Duodenal mucosa (tissue), 2 donors: ENCODE measurements at regions not wholly inside any gene's neighbourhood (a gene's known extent, or its start where the extent isn't known, plus 50 kb on each side); places are given as distances from the start of the nearest gene placed in this dataset.

Source experiments
- H3K27ac ChIP-seq: one replicate; pipeline ENCODE4 v1.7.0; 2013; ENCODE audit warnings: low read depth, low read length
- H3K27me3 ChIP-seq, 2 donors: one replicate each; pipeline ENCODE4 v1.7.0; 2013; ENCODE audit warnings: low read length in 2 of 2, control low read depth in 1 of 2; ENCODE audit not compliant: insufficient read depth in 2 of 2, control insufficient read depth in 1 of 2
- H3K36me3 ChIP-seq, 2 donors: one replicate each; pipeline ENCODE4 v1.7.0; 2013; ENCODE audit warnings: low read length in 2 of 2, control low read depth in 1 of 2; ENCODE audit not compliant: insufficient read depth in 2 of 2, control insufficient read depth in 1 of 2
- H3K4me1 ChIP-seq, 2 donors: one replicate each; pipeline ENCODE4 v1.7.0; 2013; ENCODE audit warnings: low read length in 2 of 2, control low read depth in 1 of 2; ENCODE audit not compliant: insufficient read depth in 2 of 2, control insufficient read depth in 1 of 2
- H3K4me3 ChIP-seq, 2 donors: one replicate each; pipeline ENCODE4 v1.7.0; 2013; ENCODE audit warnings: low read length in 2 of 2, low read depth in 1 of 2
- H3K9ac ChIP-seq, 2 donors: one replicate each; pipeline ENCODE4 v1.7.0; 2013; ENCODE audit warnings: low read length in 2 of 2, low read depth in 1 of 2
- H3K9me3 ChIP-seq, 2 donors: one replicate each; pipeline ENCODE4 v1.7.0; 2013; ENCODE audit warnings: low read length in 2 of 2, control low read depth in 1 of 2; ENCODE audit not compliant: control insufficient read depth in 1 of 2

DNA sequence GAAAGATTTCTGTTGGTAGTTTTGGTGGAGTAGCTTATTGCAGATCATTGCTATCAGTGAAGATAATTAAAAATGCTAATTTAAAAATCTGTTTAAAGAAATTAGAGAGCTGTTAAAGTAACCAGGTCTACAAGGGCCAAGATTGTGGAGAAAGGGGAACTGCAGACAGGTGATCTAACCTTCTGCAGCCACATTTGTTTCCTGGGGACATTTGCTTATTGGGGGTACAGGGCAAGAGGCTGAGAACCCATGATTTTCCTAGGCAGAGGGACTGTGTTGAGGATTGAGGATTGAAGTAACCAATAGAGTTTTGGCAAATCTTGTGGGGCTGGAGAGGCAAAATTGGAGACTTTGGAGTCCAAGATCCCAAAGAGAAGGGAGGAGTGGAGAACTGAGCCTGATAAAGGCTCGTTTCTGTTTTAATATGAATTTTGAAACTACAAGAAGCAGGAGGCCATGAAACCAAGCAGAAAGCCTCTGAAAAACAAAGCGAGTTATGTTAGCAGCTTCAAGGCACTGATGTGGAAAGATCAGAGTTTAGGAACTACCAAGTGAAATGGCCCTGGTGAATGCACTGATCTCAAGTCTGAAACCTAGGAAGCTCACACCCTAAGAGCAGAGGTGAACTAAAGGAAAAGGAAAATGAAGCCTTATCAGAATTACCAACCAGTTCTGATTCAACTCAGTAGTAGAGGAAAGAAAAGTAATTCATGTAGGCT lies 219.8 kb upstream of the C9orf72 start:
- Histone ChIP-seq H3K4me3 (no peak overlapping the region), H3K4me1 (no peaks in the 10 kb centered on the region), H3K9ac (no peak overlapping the region)

DNA sequence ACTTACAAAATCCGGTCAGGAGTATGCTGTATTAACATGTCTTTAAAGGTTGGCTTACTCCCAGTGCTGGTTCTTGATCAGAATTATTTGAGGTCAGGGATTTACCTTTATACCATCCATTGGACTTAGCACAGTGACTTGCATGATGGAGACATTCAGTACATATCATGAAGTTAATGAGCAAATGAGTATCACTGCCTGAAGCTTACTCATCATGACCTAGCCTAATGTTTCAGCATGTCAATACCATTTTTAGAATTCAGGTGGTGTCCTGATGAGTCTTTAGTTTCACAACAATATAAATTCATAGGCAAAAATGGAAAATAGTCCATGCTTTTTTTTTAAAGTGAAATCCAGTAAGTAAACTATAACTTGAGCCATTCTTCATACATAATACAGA lies 226.0 kb upstream of the C9orf72 start:
- Histone ChIP-seq H3K9ac (no peak overlapping the region), H3K4me3 (no peak overlapping the region), H3K9me3 (no peaks in the 10 kb centered on the region), H3K4me1 (no peaks in the 10 kb centered on the region), H3K27me3 (no peaks in the 10 kb centered on the region), H3K27ac (no peak overlapping the region), H3K36me3 (no peaks in the 10 kb centered on the region)

More for the DNA sequence above, 219.8 kb upstream of the C9orf72 start:
- no peak overlapping the region for H3K27ac ChIP-seq
- no peaks in the 10 kb centered on the region for H3K36me3 ChIP-seq
- no peaks in the 10 kb centered on the region for H3K27me3 ChIP-seq
- no peaks in the 10 kb centered on the region for H3K9me3 ChIP-seq

DNA sequence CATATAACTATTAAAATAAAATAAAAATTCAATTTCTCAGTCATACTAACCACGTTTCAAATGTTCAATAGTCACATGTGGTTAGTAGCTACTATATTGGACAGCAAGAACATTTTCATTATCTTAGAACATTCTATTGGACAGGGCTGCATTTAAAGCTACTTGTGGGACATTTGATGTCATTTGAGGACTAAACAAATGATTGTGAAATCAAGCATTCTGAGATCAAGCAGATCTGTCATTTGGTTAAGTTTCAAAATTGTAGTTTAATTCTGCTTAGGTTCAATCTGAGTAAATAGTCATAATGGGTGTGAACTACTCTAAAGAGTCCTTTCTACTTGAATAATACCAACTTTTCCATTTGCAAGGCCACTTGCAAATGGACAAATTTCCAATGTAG lies 226.9 kb upstream of the C9orf72 start:
- H3K27me3 ChIP-seq = no peaks in the 10 kb centered on the region

DNA sequence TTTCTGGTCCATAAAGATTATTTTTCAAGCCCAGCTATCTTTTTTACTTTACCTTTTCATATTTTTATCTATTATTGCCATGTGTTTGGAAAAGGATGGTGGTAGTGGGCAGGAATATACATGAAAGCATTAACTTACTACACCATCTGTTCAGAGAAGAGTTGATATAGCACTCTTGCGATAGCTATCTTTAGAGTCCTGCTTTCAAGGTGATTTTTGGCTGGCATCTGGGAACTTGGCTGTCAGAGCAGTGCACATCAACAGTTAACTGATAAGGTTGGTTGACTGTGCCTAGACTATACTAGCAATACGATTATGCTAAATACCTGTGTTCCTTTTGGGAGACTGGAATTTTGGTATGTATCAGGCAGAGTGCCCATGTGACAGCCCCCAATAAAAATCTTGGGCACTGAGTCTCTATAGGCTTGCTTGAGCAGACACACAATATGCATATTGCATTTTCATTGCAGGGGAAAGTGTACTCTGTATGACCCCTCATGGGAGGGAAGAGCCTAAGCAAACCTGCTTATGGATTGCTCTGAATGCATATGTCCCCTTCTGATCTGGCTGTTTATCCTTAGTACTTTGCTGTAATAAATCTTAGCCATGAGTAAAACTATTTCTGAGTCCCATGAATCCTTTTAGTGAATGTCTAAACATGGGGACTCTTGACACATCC lies 227.6 kb upstream of the C9orf72 start:
- H3K9ac ChIP-seq = no peak overlapping the region
- no peaks in the 10 kb centered on the region for H3K36me3 ChIP-seq
- no peaks in the 10 kb centered on the region for H3K27me3 ChIP-seq
- H3K9me3 ChIP-seq = no peaks in the 10 kb centered on the region
- no peaks in the 10 kb centered on the region for H3K4me1 ChIP-seq
- no peak overlapping the region for H3K27ac ChIP-seq
- no peak overlapping the region for H3K4me3 ChIP-seq

More for the DNA sequence above, 226.9 kb upstream of the C9orf72 start:
- Histone ChIP-seq H3K4me1 (no peaks in the 10 kb centered on the region), H3K9me3 (no peaks in the 10 kb centered on the region), H3K27ac (no peak overlapping the region), H3K9ac (no peak overlapping the region), H3K36me3 (no peaks in the 10 kb centered on the region), H3K4me3 (no peak overlapping the region)

DNA sequence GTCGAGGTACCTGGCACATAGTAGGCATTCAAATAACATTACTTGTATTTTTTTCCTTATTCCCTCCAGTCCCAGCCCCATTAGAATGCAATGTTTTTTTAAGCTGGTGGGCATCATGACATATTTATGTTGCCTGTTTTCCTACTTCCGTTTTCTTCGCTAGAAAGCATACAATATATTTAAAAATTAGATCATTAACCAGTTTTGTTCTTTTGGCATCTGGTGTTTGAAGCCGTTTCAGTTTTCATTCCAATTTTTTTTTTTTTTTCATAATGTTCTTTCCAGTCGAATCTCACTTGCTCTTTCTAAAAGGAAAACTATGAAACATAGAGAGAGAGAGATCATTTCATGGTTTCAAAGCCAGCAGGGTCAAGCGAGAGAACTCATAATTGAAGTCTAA lies 228.3 kb upstream of the C9orf72 start:
- H3K9ac ChIP-seq = no peak overlapping the region
- no peaks in the 10 kb centered on the region for H3K36me3 ChIP-seq
- no peaks in the 10 kb centered on the region for H3K4me1 ChIP-seq
- no peaks in the 10 kb centered on the region for H3K27me3 ChIP-seq
- no peak overlapping the region for H3K4me3 ChIP-seq
- no peak overlapping the region for H3K27ac ChIP-seq
- no peaks in the 10 kb centered on the region for H3K9me3 ChIP-seq

DNA sequence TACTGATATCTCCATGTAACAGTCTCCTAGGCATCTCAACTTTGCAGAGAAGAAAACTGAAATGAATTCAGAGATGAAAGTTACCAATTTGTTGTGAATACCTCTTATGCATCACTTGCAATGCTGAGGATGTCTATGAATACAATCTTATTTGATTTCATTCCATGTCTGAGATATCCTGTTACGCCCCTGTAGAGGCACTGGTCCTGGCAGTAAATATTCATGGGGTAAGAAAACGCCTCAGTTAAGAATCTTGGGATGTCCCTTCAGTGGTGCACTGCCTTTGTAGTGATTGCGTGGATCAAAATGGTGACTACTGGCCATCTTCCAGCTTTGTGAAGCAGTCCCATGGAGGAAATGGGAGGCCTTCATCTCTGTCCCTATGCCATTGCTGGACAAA lies 229.1 kb upstream of the C9orf72 start:
- Histone ChIP-seq H3K27me3 (no peaks in the 10 kb centered on the region), H3K36me3 (no peaks in the 10 kb centered on the region), H3K4me3 (no peak overlapping the region), H3K27ac (no peak overlapping the region), H3K9me3 (no peaks in the 10 kb centered on the region), H3K4me1 (no peaks in the 10 kb centered on the region), H3K9ac (no peak overlapping the region)

DNA sequence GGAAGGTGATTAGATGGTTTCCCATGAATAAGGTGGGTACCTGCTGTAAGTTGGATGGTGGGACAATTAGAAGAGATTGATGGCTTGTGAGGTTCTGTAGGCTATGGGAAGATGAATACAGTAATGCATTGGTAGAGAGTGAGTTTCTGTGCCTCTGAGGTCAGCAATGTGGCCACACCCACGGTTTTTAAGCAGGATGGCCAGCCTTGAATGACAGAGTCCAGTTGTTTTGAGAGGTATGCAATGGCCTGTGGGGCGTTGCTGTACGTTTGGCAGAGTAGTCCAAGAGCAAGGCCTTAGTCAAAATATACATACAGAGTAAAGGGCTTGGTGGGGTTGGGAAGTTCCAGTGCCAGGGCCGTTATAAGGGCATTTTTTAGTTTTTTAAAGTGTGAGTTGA lies 235.6 kb upstream of the C9orf72 start:
- H3K27me3 ChIP-seq = no peaks in the 10 kb centered on the region
- no peaks in the 10 kb centered on the region for H3K9me3 ChIP-seq
- H3K36me3 ChIP-seq = no peaks in the 10 kb centered on the region
- no peak overlapping the region for H3K4me3 ChIP-seq
- no peaks in the 10 kb centered on the region for H3K4me1 ChIP-seq
- no peak overlapping the region for H3K9ac ChIP-seq
- H3K27ac ChIP-seq = no peak overlapping the region

DNA sequence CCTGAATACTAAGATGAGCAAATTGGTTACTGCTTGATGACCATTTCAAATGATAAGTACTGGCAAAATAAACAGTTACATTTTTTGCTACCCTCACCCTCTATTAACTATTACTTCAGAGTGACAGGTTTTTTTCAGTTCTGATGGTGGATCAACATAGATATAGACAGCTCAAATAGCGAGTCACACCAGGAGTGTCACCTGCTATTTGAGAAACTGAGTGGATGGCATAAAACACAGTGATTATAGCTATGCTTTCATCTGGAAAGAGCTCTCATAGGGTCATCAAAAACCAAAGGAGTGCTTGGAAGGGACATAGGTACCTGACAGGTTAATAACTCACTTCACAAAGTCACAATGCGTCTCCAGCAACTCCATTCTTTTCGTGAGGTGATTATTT lies 244.5 kb upstream of the C9orf72 start:
- Histone ChIP-seq H3K9ac (no peak overlapping the region), H3K27me3 (no peaks in the 10 kb centered on the region), H3K9me3 (no peaks in the 10 kb centered on the region), H3K27ac (no peak overlapping the region), H3K4me1 (no peaks in the 10 kb centered on the region), H3K36me3 (no peaks in the 10 kb centered on the region), H3K4me3 (no peak overlapping the region)

DNA sequence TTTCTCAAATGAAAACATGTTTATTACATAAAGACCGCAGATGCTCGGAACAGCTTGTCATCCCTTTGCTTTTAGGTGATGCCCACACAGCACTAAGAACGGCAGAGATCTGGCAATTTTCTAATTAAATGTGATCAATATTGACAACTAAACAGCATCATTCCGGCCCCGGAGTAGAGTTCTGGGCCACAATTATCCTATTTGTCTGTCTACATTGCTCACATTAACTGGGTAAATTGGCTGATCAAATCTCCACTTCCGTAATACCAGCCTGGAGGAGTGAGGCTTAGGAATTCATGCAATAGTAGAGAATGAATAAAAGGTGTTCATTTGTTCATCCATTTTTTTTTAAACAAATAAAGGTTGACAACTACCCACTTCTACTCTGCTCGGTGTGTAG lies 245.1 kb upstream of the C9orf72 start:
- Histone ChIP-seq H3K36me3 (no peaks in the 10 kb centered on the region), H3K9ac (no peak overlapping the region), H3K4me1 (no peaks in the 10 kb centered on the region), H3K4me3 (no peak overlapping the region), H3K27ac (no peak overlapping the region), H3K9me3 (no peaks in the 10 kb centered on the region), H3K27me3 (no peaks in the 10 kb centered on the region)

DNA sequence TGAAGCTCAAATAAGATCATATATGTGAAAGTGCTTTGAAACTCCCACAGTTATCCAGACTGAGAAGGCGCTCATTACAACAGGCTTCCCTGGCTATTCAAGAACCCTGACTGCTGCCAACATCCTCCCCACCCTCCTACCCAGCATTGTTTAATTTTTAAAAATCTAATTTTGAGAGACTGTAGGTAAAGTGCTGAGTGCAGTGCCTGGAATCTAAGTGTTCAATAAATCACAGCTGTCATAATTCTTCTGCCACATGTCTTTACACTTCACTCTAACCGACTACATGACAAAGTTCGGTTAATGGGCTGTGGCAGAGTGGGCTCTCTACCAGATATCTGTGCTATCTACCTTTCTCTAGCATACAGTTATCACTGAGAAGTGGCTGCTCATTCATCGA lies 255.6 kb upstream of the C9orf72 start:
- Histone ChIP-seq H3K27me3 (no peaks in the 10 kb centered on the region), H3K4me1 (no peaks in the 10 kb centered on the region), H3K9ac (no peak overlapping the region), H3K9me3 (no peaks in the 10 kb centered on the region), H3K4me3 (no peak overlapping the region), H3K36me3 (no peaks in the 10 kb centered on the region), H3K27ac (no peak overlapping the region)
